OCI-LY3 (cell line): ENCODE measurements at regions not wholly inside any gene's neighbourhood (a gene's known extent, or its start where the extent isn't known, plus 50 kb on each side); places are given as distances from the start of the nearest gene placed in this dataset.

Experiments
- H2AFZ ChIP-seq: fragments of 200-600, 300-600 bp; shearing (Covaris generic); 2 replicates; pipeline ENCODE4 v1.6.0; 2014; ENCODE audit warnings: antibody characterized with exemption, low read depth, low read length
- H3K27ac ChIP-seq: fragments of 200-600, 300-600 bp; sonication (generic); 2 replicates; pipeline ENCODE4 v1.5.1; 2014; ENCODE audit warnings: mild to moderate bottlenecking, low read length, moderate library complexity, mixed read lengths
- H3K27me3 ChIP-seq: fragments of 200-600, 300-600 bp; sonication (generic); 2 replicates; pipeline ENCODE4 v1.6.1; 2014; ENCODE audit warnings: low read depth, low read length, mixed read lengths
- H3K36me3 ChIP-seq: fragments of 200-600, 300-600 bp; sonication (generic); replicated peaks from 2 replicates; pipeline ENCODE3; 2014; ENCODE audit warnings: low read depth, low read length, mixed read lengths
- H3K4me1 ChIP-seq: fragments of 300-600, 200-600 bp; sonication (generic); 2 replicates; pipeline ENCODE4 v1.6.1; 2014; ENCODE audit warnings: low read length, mixed read lengths
- H3K4me2 ChIP-seq: fragments of 200-600, 300-600 bp; sonication (generic); 2 replicates; pipeline ENCODE4 v1.6.1; 2014; ENCODE audit warnings: low read length, mixed read lengths
- H3K4me3 ChIP-seq: fragments of 300-600, 200-600 bp; sonication (generic); 2 replicates; pipeline ENCODE4 v1.5.1; 2014; ENCODE audit warnings: antibody characterized with exemption, mild to moderate bottlenecking, low read length, moderate library complexity
- H3K79me2 ChIP-seq: fragments of 300-600, 200-600 bp; shearing (Covaris generic); 2 replicates; pipeline ENCODE4 v1.6.1; 2014; ENCODE audit warnings: mild to moderate bottlenecking, low read length, mixed read lengths
- H3K9ac ChIP-seq: fragments of 300-600, 200-600 bp; shearing (Covaris generic); 2 replicates; pipeline ENCODE4 v1.6.0; 2014; ENCODE audit warnings: mild to moderate bottlenecking, low read length, moderate library complexity
- H3K9me3 ChIP-seq: fragments of 200-600, 300-600 bp; shearing (Covaris generic); 2 replicates; pipeline ENCODE4 v1.6.1; 2014; ENCODE audit warnings: low read length, mixed read lengths; ENCODE audit not compliant: insufficient read depth
- H4K20me1 ChIP-seq: fragments of 200-600, 300-600 bp; sonication (generic); 2 replicates; pipeline ENCODE4 v1.6.1; 2016; ENCODE audit warnings: low read length, mixed read lengths; ENCODE audit not compliant: insufficient read depth
- EZH2phosphoT487 ChIP-seq: fragments of 200-600 bp; shearing (Covaris generic); IDR thresholded peaks from 2 replicates; pipeline ENCODE4 v1.6.1; 2018; ENCODE audit warnings: antibody characterized with exemption, mixed run types, low read depth
- TF ChIP-seq, protein P1 (sequence below): fragments of 200-600, 300-600 bp; sonication (generic); IDR thresholded peaks from 2 replicates; pipeline ENCODE4 v1.5.1; 2014; ENCODE audit warnings: antibody characterized with exemption, low read length, low read depth

GRCh38 chr3:156763386-156763785, 62.8 kb upstream of the LEKR1 start:
- no peak for TF ChIP-seq EZH2phosphoT487
- TF ChIP-seq, protein P1, sequence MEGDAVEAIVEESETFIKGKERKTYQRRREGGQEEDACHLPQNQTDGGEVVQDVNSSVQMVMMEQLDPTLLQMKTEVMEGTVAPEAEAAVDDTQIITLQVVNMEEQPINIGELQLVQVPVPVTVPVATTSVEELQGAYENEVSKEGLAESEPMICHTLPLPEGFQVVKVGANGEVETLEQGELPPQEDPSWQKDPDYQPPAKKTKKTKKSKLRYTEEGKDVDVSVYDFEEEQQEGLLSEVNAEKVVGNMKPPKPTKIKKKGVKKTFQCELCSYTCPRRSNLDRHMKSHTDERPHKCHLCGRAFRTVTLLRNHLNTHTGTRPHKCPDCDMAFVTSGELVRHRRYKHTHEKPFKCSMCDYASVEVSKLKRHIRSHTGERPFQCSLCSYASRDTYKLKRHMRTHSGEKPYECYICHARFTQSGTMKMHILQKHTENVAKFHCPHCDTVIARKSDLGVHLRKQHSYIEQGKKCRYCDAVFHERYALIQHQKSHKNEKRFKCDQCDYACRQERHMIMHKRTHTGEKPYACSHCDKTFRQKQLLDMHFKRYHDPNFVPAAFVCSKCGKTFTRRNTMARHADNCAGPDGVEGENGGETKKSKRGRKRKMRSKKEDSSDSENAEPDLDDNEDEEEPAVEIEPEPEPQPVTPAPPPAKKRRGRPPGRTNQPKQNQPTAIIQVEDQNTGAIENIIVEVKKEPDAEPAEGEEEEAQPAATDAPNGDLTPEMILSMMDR: no peak
- no peak overlapping the region for H3K4me3 ChIP-seq
- no peaks in the 10 kb centered on the region for H4K20me1 ChIP-seq
- no peaks in the 10 kb centered on the region for H3K27me3 ChIP-seq
- no peak overlapping the region for H3K9ac ChIP-seq
- H3K79me2 ChIP-seq: no peaks in the 10 kb centered on the region
- H3K4me1 ChIP-seq: 0 out of 2 replicates have a peak, but pooled peaks cover 3% of the 10 kb centered on the region
- no peak overlapping the region for H2AFZ ChIP-seq
- no peaks in the 10 kb centered on the region for H3K9me3 ChIP-seq
- no peak overlapping the region for H3K27ac ChIP-seq
- H3K36me3 ChIP-seq: no peaks in the 10 kb centered on the region
- H3K4me2 ChIP-seq: no peak overlapping the region

GRCh38 chr3:156763931-156764720, 62.0 kb upstream of the LEKR1 start:
- Histone ChIP-seq H3K9ac (no peak overlapping the region), H3K4me3 (no peak overlapping the region), H3K9me3 (no peaks in the 10 kb centered on the region), H3K4me2 (no peak overlapping the region), H2AFZ (no peak overlapping the region), H3K36me3 (no peaks in the 10 kb centered on the region), H3K27me3 (no peaks in the 10 kb centered on the region), H4K20me1 (no peaks in the 10 kb centered on the region), H3K79me2 (no peaks in the 10 kb centered on the region), H3K4me1 (0 out of 2 replicates have a peak, but pooled peaks cover 3% of the 10 kb centered on the region), H3K27ac (no peak overlapping the region)
- TF ChIP-seq, protein P1: no peak
- TF ChIP-seq EZH2phosphoT487: no peak

DNA sequence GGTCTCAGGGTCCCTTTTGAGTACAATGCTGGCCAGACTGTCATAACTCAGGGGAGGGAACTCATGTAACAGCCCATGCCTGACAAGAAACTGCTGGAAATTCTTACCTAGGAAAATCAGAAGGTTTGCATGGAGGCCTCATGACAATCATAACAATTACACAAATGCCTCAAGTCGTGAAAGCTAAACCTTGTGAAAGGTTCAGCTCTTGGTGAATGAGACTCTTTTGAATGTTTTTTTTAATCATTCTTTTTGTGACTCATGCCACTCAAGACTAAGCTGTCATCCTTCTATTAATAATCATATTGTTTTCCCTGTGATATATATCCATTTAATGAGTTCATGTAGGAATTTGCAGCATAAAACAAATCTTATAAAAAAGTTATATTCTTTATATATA, 61.4 kb upstream of the LEKR1 start:
- Histone ChIP-seq H3K79me2 (no peaks in the 10 kb centered on the region), H4K20me1 (no peaks in the 10 kb centered on the region), H3K36me3 (no peaks in the 10 kb centered on the region), H3K27ac (no peak overlapping the region), H3K4me2 (no peak overlapping the region), H3K4me3 (no peak overlapping the region), H3K4me1 (0 out of 2 replicates have a peak, but pooled peaks cover 3% of the 10 kb centered on the region), H3K9me3 (no peaks in the 10 kb centered on the region), H3K27me3 (no peaks in the 10 kb centered on the region), H3K9ac (no peak overlapping the region), H2AFZ (no peak overlapping the region)
- TF ChIP-seq, protein P1: no peak
- TF ChIP-seq EZH2phosphoT487: no peak

- Histone ChIP-seq H3K27me3 (no peaks in the 10 kb centered on the region), H3K4me1 (0 out of 2 replicates have a peak, but pooled peaks cover 3% of the 10 kb centered on the region)
- TF ChIP-seq, protein P1: no peak
- no peak for TF ChIP-seq EZH2phosphoT487
Measured at GRCh38 chr3:156768390-156768789, 57.8 kb upstream of the LEKR1 start.

More at GRCh38 chr3:156768390-156768789, 57.8 kb upstream of the LEKR1 start:
- Histone ChIP-seq H3K36me3 (no peaks in the 10 kb centered on the region), H3K27ac (no peak overlapping the region), H3K9me3 (no peaks in the 10 kb centered on the region), H3K4me3 (no peak overlapping the region), H3K9ac (no peak overlapping the region), H2AFZ (no peak overlapping the region), H3K4me2 (no peak overlapping the region), H3K79me2 (no peaks in the 10 kb centered on the region), H4K20me1 (no peaks in the 10 kb centered on the region)
